HG02938 (cell line): ENCODE measurements at regions not wholly inside any gene's neighbourhood (a gene's known extent, or its start where the extent isn't known, plus 50 kb on each side); places are given as distances from the start of the nearest gene placed in this dataset.
A peak's percentile ranks its signal among the peaks of the same experiment; 100 is the strongest.

ENCODE experiments used
- ATAC-seq: cut with Tn5 transposase; IDR thresholded peaks from one replicate; pipeline ENCODE4 v1.9.1; 2021; ENCODE audit warnings: mild to moderate bottlenecking, moderate library complexity; ENCODE audit not compliant: unreplicated experiment

DNA sequence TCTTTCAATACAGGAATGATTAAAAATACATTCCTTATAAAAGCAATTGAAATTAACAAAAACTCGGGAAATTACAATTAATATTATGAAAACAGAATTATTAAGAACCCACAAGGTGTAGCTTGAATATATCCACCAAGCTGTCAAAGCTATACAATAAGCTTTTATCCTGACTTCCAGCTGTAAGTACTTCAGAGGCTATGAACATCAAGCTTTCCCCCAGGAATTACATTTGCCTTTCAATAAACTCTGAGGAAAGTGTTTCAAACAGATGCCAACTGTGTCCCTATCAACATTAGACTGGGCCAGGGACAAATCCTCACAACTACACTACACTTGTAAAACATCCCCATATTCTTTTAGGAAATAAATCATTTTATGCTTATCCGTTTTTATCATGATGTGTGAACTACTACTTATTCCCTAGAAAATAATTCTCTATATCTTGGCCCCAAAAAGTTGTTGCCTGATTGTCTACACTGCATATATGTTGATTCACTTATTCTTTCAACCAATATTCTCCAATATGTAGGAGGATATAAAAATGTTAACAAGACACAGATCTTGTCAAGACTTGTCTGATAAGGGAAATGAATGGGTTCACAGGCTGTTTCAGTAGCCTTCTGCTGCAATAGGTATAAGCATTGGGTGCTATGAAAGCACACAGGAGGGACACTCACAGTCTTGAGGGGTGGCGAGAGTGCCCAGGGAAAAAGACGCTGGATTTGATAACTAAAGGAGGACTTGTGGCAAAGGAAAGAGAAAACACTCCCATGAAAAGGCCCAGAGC lies 494.1 kb downstream of the CENPC start:
- no peak for ATAC-seq

DNA sequence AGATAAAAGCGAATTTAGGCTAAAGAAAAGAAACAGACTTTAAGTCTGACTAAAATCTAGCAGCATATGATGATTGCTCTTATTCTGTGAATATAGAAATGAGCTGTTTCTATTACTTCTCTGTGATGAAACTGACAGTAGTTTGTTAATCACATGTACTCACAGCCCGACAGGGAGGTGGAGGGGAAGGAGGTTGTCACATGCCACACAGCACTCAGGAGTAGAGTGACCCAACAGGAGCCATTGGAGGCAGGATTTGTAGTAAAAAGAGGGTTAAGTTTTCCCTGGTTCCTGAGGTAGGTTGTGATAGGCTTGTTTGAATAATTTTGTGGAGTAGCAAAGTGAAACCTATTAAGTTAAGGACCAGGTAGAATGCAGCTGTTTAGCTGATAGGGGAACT lies 495.9 kb downstream of the CENPC start:
- ATAC-seq, result no peak

DNA sequence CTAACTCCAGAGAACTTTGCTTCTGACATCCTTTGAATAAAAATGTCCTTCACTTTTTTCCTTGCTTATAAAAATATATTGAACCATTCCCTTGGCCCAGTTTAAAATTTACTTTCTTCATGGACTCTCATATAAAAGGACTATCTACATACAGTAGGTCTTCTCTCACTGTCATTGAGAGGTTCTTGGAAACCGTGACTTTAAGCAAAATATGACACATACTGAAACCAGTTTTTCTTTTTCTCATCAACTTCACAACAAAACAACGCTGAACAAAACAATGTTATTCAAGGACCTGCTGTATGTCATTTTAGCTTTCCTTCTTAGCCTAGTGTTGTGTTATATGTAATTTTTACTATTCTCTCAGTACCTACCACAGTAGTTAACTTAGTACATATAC lies 496.8 kb downstream of the CENPC start:
- ATAC-seq, result peak; percentile 52

DNA sequence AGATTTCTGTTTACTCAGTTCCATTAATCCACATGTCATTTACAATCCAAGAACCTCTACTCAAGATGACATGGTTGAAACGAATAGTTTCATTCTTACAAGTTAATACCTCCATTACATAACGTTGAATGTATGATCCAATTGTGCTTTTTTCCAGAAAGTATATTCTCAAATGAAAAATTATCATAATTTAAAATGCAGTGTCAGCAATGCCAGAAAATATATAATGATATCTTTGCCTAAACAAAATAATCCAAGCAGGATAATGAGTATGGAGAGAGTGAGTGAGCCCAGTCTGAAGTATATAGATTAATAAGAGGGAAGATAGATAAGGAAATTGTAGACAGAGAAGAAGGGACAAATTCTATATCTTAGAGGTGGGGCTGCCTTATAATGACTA lies 505.0 kb downstream of the CENPC start:
- no peak for ATAC-seq

DNA sequence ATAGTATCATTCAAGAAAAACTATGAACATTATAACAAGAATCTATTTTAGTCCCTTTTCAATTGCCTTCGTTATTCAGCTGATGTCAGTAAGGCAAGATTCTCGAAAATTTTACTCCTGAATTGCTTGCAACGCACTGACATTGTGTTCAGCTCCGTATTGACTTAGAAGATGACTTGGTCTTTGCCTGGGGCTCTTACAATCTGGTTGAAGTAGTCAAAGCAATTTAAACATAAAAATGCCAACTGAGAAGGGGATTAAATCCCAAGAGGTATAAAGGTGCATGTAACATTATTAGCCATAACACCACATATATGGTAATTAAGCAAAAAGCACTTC lies 507.1 kb downstream of the CENPC start:
- ATAC-seq, result no peak

DNA sequence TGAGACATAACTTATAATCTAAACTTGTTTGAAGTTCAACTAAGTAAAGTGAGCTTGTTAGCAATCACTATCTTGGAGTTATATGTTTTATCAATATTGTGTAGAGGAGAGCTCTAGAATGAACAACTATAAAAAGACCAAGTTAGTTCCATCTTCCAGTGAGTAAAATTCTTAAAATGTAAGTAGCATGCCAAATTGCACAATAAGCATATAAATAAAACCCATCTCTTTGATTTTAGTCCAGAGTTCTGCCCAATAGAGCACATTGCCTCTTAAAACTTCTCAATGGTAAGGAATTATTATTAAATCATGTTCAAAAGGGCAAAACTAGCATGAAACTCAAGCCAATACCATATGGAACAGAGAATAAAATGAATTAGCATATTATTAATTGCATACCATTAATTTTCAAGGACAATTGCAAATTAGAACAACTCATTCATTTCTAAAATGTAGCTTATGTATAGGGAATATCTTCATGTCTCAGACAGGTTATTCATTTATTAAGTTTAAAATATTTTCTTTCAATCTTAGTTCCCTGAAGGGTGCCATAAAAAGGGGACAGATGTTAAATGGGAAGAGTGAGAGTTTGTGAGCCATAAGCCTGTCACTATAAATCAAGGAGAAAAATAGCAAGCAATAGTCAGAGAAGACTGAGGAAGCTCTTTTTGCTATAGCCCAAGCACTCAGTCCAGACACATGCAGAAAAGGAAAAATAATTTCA lies 507.6 kb downstream of the CENPC start:
- no peak for ATAC-seq

DNA sequence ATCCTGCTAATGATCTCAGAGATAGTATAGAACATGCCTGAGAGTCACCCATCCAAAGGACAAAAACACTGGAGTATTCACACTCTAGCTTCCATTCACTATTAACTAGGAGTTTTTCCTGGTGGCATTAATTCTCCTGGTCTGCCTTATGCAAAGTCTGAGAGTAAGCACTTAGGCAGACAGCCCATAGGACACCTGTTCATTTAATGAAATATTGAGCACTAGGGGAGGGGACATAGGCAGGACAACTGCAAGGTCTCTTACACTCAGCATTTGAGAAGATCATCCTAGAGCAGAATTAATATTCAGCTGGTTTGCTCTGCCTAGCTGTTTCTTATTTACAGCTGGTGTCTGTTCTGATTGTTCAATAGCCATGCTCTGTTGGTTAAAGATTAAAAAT lies 508.5 kb downstream of the CENPC start:
- ATAC-seq, result no peak

DNA sequence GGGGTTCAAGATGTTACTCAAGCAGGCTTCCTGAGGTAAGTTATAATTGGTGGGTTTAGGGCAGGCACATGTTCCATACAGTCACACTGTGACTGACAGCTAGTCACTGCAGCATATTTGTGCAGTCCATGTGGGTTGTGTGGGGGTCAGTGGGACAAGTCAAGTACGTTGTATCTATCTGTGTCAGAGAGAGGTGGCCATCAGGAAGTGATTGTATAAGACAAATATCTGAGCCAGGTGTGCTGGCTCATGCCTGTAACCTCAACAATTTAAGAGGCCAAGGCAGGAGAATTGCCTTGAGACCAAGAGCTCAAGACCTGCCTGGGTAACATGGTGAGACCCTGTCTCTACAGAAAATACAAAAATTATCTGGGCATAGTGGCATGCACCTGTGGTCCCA lies 509.3 kb downstream of the CENPC start:
- ATAC-seq, result no peak

DNA sequence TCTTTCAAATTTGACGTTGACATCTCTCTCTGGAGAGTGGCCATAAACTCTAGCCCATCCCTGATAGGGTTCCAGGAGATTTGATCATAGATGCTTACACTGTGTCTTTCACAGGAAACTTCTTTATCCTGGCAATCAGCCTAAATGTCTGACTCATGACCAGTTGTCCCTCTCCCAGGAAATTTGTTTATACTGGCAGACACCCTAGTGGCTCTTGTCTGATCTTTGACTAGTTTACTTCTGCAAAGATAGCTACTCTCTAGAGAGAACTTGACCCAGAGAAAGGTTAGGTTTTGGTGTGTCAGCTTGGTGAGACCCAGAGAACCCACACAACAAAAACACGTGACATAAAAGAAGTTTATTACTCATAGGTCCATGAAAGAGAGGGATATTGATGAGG lies 509.8 kb downstream of the CENPC start:
- no peak for ATAC-seq

DNA sequence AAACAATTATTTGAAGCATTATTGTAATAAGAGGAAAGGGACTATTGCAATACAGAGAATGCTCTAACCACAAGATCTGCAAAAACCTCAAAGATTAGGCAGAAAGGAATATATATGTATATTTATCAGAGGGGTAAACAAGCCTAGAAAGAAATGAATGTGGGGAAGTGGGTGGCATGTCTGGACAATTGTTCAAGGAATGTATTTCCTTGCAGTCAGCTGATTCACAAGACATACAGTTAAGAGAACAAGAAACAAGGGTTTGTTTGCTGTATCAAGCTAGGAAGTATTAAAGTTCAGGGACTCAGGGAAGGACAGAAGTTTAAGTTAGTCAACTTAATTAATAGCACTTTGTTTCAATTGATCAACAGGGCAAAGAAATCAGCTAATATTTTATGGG lies 514.7 kb downstream of the CENPC start:
- ATAC-seq, result no peak

DNA sequence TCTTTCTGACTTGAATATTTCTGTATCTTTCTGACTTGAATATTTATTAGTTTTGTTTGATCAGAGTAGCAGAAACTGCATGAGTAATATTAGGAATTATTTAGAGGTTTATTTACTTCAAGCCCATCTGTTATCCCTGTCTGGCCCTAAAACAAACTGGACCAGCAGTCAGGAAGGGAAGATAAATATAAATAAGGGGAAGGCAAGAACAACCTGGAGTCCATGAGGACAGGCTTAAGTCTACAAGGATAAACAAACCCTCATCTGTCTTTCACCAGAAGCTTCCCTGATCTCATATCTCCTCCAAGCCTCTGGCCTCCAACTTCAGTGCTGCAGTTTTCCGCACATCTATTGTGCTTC lies 524.9 kb downstream of the CENPC start:
- ATAC-seq, result no peak

DNA sequence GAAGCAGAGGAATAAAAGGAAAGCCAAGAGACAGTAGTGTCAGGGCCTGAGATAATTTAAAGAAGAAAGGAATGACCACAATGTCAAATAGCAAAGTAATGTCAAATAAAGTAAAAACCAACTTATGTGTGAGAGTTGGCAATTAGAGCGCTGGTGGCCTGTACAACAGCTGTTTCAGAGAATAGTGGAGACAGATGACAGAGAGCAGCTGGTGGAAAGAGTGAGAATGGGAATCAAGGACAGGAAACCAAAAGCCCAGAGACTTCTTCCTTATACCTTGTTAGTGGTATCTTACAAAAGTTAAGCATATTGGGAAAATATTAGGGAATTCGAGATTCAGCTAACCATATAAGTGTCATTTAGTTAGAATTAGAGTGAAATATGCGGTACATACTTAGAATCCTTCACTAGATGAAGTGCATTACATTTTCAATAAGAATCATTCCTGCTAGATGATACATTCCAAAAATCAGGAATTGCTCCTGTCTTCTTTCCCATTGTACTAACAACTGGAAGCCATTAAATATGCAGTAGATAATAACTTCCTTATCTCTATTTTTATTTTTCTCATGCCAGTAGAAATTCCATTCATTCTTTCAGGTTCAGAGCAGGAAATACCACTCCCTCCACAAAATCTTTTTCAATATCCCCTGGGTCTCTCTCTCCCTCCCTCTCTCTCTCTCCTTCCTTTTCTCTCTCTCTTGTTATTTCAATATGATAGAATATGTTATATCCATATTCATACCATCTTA lies 525.4 kb downstream of the CENPC start:
- no peak for ATAC-seq

DNA sequence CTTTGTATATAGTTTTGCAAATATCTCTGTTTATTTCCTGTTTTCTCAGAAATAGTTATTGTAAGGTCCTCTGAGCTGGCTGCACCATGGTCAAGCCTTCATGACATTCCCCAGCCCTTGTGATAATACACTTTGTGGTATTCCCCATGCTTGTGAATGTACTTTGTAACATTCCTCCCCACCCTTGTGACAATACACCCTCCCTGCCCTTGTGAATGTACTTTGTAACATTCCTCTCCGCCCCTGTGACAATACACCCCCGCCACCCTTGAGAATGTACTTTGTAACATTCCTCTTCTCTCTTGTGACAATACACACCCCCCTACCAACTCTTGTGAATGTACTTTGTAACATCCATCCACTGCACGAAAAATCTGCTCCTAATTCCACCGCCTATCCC lies 530.7 kb downstream of the CENPC start:
- no peak for ATAC-seq

DNA sequence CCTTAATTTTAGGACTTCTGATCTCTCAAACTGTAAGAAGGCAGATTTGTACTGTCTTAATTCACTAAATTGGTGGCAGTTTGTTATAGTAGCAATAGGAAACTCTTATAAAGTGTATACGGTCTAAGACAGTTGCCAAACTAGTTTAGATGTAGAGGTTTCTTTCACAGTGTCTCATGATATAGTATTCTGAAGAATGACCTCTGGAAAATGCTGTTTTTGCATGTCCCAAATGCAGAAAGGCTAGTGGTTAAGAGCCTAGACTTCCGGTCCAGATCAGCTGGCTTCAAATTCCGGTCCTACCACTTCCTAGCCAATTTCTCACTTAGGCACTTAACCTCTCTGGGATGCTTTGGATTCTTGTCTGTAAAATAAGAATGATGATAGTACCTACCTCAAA lies 538.5 kb downstream of the CENPC start:
- no peak for ATAC-seq

DNA sequence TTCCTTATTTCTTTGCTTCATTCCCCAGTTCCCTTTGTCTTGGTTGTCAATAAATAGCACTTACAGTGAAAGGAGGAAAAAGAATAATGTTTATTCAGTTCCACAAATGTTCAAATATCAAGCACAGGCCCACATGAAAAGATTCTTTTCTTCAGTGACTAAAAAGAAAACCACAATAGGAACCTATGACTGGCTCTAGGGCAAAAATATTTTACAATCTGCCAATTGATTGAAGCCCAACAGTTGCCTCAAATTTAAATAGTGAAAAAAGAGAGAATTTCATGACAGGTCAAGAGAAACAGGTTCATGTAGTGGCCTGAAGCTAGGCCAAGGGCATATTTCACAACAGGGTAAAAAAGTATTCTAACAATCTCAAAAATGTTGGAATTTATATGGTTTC lies 553.8 kb downstream of the CENPC start:
- no peak for ATAC-seq

DNA sequence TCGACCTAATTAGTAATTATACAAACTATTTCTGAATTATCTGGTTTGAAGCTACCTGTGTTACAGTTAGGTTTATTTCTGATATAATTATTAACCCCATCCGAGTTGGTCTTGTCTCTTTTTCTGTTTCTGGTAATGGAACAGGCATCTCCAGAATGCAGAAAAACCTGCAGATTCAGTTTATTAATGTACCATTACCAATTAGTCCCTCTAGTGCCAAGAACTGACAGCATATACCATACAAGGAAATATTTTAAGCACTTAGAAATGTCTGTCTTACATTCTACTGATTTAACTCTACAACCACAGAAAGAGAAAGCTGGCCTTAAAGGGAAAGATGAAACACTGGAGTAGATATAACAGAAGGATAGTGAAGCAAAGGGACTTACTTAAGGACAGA lies 570.6 kb downstream of the CENPC start:
- no peak for ATAC-seq

DNA sequence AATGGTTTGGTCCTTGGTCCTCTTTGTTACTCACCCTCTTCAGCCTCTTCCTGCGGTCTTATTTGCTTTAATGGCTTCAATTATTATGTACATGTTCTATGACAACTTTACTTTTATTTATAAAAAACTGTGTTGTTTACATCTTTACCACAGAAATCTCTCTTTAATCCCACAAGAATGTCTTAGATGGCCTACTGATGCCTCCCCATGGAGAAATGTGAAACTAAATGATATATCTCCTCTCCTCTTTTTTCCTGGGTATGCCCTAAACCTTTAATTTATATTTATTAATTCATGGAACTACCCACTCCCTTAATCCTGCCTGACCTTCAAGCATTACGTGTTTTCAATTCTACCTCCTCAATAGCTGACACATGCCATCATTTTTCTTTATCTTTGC lies 573.2 kb downstream of the CENPC start:
- no peak for ATAC-seq

DNA sequence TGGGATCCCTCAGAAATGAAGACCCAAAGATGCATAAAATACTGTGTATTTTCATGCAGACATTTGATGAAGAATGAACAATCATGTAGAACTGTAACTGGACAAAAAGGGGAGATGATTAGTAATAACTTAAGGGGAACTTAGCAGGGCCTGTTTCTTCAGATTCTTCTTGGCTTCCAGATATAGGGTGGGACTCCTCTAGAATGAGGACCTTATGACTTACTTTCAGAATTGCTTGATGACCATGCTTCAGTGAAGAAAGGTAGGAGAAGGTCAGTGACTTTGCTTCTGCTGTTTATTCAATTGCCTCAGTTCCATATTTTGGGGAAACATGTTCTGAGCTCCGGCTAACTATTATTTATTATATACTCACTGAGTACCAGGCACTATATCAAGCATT lies 580.8 kb downstream of the CENPC start:
- no peak for ATAC-seq

DNA sequence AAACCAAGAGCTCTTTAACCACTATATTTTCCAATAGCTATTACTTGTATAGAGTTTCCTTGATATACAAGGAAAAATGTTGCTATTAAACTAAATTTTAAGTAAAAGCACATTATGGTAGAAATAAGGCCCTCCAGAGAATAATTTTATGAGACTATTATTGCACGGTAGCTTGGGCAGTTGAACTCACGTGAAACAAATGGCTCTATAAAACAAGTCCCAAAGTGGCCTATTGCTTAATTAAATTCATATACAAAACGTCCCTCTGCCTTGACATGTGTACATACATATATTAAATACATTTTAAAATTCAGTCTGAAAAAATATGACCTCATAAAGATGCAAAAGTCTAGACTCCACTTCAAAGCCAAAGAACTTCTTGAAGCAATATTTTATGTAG lies 582.2 kb downstream of the CENPC start:
- no peak for ATAC-seq

DNA sequence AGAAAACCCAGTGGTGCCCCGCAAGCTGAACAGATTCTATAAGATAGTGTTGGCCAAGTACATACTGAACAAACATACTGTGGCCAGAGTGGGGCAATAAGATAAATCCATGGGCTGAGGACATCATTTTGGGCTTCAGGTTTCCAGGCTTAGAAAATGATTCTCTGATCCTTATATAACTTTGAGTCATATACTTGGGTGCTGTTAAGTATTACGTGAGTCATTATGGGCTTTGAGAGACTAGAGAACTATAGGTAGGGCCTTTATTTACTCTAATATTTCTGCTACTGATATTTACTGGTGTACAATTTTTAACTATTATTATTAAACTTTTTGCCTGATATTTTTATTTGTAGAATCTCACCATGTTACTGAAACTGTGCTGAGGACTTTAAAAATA lies 586.1 kb downstream of the CENPC start:
- no peak for ATAC-seq

DNA sequence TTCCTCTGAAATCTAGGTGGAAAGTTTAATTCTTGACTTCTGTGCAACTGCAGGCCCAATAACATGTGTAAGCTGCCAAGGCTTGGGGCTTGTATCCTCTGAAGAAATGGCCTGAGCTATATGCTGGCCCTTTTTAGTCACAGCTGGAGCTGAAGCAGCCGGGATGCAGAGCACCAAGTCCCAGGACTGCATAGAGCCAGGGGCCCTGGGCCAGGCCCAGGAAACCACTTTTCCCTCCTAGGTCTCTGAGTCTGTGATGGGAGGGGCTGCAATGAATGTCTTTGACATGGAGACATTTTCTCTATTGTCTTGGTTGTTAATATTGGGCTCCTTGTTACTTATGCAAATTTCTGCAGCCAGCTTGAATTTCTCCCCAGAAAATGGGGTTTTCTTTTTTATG lies 588.5 kb downstream of the CENPC start:
- no peak for ATAC-seq

DNA sequence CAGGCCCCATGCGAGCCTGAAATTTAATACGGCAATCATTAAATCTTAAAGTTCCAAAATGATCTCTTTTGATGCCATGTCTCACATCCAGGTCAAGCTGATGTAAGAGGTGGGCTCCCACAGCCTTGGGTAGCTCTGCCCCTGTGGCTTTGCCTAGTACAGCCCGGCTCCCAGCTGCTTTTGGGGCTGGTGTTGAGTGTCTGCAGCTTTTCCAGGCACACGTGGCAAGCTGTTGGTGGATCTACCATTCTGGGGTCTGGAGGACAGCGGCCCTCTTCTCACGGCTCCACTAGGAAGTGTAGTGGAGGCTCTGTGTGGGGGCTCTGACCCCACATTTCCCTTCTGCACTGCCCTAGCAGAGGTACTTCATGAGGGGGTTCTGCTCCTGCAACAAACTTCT lies 588.9 kb downstream of the CENPC start:
- ATAC-seq, result no peak
